NCI-H748 treated with DMSO at 0.1 percent for 48 hours (cell line): ENCODE measurements at regions not wholly inside any gene's neighbourhood (a gene's known extent, or its start where the extent isn't known, plus 50 kb on each side); places are given as distances from the start of the nearest gene placed in this dataset.
"Not testable (repeated sequence)": the region's sequence is repeated elsewhere in the genome, so short reads cannot be mapped to it uniquely, and the experiment has no call there.

Experiments
- DNase-seq: peaks from one replicate; lab custom pipeline; 2025; lab: John Stamatoyannopoulos, UW

DNA sequence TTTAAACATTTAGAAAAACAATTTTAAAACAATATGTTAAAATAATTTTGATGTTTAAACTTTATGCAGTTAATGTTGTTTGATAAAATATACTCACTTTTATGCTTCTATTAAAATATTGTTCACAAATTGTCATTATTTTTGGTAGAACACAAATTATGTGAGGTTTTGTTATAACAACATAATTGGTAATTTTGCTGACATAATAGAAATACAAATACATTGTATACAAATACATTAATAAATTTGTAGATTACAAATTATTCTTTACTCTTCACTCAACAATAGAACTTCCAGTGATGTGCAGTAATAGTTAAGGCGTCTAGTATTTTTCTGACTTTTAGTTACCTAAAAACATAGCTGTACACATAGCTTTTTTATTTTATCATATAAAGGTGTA, 1472.4 kb upstream of the ADGRL3 start:
- DNase-seq = no peak

DNA sequence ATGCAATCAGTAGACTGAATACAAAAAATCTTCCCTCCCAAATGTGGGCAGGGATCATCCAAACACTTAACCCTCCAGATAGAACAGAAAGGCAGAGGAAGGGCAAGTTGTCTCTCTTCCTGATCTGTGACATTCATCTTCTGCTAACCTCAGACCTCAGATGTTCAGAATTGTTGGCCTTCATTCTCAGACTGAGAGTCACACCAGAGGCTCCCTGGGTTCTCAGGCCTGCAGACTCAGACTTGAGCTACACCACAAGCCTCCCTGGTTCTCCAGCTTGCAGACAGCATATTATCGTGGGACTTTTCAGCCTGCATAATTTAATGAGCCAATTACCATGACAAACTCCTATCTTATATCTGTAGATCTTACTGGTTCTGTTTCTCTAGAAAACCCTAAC, 1471.6 kb upstream of the ADGRL3 start:
- no peak for DNase-seq

DNA sequence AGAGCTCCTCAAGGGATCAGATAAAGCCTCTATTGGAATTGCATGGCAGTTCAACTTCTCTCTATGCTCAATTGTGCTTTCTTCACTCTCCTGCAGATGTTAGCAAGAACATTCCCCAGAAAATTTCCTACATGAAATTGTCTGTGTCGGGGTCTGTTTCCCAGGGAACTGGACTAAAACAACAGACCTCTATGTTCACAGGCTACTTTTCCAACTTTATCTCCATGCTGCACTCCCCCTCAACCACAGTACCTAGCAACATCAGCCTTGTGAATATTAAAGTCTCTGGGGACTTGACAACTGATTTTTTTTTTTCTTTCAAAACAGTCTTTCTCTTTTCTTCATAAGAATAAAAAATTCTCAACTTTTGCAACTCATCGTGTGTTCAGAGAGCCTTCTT, 1470.8 kb upstream of the ADGRL3 start:
- DNase-seq = no peak

DNA sequence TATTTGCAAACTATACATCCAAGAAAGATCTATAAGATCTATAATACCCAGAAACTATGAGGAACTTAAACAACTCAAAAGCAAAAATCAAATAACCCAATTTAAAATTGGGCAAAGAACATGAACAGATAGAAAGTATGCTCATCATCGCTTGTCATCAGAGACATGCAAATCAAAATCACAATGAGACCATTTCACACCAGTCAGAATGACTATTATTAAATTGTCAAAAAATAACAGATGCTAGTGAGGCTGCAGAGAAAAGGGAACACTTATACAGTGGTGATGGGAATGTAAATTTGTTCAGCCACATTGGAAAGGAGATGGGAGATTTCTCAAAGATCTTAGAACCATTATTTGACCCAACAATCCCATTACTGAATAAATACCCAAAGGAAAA, 1451.7 kb upstream of the ADGRL3 start:
- DNase-seq = no peak

DNA sequence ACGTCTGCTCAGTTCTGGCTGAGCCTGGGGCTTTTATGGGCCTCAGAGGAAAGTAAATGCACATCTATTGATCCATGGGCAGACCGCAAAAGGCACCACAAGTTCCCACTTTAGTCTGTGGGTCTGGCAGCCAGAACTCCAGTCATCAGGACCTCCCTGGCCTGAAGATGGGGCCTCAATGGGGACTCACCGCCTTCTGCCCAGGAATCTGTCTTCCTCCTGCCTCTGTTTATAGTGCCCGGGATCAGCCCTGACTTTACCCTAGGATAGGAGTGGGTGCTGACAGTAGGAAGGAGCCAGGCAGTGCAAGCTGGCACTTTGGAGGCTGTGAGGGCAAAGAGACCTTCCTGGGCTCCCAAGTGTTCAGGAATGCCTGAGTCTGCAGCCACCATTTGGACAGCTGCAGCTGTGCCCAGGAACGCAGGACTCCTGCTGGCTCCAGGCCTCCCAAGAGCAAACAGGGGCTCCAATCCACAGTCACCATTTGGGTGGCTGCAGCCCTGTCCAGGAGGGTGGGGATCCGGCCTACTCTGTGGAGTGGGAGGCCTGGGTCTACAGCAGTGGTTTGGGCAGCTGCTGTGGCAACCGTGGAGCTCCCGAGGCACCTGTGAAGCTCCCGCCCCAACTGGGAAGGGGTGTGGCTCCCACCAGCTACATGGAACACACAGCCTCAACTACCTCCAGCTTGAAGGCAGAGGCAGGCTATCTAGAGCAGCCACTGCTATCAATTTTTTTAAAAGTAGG, 1440.9 kb upstream of the ADGRL3 start:
- DNase-seq = no peak

DNA sequence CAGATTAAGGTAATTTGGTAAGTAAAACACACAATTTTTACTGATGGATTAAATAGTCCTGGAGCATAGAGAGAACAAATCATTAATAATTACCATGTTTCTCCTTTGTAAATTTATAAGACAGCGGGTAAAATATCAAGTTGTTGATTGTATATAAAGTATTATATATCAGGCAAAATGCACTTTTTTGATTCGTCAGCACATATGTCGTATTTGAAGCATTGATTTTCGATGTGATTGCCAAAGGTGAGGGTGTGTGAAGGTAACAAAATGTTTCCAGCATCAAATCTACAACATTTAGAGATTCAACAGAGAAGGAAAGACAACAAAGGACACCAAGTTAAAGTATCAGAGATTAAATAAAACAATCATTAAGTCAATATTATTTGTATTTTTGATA, 1437.8 kb upstream of the ADGRL3 start:
- no peak for DNase-seq

DNA sequence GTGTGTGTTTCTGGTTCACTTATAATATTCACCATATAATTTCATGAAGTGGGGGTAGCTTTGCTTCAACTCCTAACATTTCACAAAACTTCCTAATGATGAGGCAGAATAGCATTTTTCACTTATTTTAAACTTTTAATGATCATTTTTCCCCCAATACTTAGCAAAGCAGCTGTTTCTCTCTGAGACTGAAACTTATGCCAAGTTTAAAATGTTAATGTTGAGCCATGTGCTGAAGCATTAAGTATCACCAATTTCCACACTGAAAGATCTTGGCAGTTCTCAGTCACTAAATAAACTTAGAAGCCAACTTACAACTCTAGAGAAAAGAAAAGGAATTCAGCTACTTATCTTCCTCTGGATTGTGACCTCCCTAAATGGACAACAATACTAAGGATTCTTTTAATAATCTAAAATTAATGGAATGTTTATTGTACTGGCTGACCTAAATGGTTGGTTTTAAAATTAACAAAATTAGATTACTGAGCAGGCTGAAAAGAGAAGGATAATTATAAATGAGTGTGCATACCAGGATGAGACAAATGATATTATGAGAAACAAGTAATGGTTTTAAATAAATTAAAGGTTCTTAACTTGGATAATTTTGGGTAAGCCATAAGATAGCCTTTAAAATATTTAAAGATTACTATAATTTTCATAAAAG, 1429.4 kb upstream of the ADGRL3 start:
- no peak for DNase-seq

DNA sequence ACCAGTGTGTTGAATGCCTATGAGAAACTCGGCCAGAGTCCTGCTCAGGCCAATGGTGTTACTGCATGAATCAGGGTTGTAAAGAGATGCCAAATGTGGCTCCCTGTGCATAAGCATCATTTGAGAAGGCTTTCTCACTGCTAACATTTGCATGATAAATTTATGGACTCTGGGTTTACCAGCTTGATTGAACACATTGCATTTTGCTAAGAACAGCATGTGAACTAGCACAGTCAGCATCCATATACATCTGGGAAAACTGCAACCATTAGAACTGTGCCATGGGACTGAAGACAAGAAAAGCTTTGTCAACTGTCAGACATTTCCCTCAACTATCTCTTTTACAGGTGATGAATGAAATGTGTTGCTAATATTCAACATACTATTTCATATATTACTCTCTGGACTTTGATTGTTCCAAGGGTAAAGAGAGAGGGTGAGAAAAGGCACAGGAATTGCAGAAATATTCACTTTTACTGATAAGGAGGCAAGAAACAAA, 1427.4 kb upstream of the ADGRL3 start:
- DNase-seq = no peak

DNA sequence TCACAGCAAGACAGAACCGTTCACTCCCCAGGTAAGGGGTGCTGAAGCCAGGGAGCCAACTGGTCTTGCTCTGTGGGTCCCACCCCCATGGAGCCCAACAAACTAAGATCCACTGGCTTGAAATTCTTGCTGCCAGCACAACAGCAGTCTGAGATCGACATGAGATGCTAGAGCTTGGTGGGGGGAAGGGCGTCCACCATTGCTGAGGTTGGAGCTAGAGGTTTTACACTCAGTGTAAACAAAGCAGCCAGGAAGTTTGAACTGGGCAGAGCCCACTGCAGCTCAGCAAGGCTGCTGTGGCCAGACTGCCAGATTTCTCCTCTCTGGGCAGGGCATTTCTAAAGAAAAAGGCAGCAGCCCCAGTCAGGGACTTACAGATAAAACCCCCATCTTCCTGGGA, 1419.9 kb upstream of the ADGRL3 start:
- DNase-seq = not testable (repeated sequence)

DNA sequence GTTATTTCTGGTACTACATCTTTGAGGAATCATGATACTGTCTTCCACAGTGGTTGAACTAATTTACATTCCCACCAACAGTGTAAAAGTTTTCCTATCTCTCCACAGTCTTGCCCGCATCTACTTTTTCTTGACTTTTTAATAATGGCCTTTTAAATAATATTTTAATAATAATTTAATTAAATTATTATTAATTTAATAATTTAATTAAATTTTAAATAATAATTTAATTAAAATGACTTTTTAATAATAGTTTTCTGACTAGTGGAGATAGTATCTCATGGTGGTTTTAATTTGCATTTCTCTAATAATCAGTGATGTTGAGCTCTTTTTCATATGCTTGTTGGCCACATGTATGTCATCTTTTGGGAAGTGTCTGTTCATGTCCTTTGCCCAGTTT, 1395.0 kb upstream of the ADGRL3 start:
- no peak for DNase-seq

DNA sequence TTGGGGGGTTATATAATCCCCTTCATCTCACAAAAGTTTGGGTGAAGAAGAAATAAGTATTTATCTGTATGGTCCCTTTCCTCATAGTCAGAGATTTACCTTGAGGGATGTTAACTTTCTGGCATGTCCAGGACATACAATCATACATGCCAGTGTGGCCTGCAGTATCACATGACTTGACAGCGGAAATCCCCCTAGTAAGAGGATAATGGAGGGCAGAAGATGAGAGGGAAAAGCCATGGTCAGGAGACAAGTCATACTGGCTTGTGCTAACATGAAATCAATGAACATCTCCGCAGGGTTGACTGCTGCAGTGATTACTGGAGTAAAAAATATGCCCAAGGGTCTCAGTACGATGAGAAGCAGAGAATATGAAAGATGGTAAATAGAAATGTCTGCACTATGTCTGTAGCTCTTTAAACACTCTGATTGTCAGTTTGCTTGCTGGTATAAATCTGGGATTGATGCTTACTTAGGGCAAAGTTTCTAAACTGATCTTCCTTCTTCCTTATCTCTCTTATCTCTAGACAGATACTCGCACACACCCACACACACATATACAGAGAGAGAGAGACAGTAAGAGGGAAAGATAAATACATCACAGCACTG, 1385.6 kb upstream of the ADGRL3 start:
- DNase-seq = no peak

DNA sequence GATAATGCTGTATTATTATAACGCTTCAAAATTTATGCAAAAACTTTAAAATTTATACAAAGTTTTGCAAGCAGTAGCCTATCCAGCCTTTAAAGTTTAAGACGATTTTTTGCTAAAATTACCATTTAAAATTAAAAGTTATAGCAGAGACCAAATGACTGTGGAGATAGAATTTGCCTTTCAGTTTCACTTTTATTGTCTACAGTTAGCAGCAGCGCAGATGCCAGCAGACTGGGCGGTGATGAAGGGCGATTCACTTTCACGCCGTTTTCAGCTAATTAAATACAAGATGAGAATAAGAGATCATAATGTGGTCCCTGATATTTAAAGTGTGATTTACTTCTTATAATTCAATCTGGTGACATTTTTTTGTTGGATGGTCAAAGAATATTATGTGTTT, 1381.5 kb upstream of the ADGRL3 start:
- DNase-seq = no peak

DNA sequence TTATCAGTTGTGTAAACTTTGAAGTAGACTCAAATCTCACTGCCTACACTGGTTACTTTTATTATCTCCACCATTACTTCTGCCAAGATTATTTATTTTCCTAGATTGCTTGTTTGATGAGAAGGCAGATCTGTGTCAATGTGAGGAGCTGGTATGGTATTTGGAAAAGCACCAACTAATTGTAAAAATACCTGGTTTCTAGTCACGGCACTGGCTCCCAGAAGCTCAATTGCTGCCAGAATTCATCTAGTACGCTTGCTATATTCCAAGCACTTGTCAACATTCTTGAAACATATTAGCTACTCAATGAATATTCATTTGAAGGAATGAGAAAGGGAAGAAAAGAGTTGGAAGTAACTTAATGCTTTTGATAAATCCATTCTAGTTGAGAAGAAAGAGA, 1376.8 kb upstream of the ADGRL3 start:
- DNase-seq = no peak

DNA sequence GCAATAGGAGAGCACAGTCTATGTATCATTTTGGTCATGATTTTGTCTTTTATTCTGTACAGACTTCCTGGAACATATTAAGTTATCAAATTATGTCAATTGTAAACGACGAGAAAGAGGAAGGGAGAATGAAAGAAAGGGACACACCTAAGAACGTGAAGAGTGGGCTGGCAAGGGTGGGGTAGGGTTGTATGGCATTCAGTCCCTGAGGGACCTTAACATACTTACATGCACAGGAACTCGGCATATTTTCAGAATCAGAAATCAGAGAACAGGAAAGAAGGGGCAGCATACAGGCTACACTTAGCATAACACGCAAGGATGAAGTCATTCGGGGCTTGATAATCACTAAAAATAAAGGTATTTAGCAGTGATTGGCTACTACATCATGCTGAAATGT, 1375.0 kb upstream of the ADGRL3 start:
- no peak for DNase-seq

DNA sequence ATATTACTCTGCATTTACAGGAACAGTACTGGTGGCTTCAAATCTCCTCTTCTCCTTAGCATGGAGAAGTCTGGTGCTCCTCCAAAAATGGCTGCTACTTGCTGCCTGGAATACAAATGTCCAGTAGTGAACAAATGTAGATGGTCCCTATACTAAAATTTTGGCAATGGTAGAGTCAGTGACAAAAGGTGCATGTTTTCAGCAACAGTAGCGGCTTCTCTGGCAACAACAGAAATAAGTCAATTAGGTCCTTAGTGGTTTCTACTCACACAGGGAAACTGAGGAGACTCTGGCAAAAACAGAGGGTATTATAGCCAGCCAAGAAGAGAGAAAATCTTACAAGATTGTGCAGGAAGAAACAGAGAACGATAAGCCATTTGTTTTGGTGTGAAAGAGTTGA, 1368.4 kb upstream of the ADGRL3 start:
- DNase-seq = no peak

DNA sequence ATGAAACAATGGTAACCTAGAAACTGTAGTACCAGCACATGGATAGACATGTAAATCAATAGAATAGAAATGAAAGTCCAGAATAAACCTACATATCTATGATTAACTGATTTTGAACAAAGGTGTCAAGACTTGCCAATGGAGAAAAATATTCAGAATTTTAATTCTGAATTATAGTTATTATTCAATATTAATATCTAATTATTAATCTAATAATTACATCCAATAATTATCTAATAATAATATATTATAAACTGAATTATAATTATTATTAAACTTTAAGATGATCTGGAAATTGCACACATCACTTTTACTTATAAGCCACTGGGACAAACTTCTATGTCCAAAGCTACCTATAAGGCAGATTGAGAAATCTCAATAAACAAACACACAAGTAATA, 1365.2 kb upstream of the ADGRL3 start:
- DNase-seq = no peak

DNA sequence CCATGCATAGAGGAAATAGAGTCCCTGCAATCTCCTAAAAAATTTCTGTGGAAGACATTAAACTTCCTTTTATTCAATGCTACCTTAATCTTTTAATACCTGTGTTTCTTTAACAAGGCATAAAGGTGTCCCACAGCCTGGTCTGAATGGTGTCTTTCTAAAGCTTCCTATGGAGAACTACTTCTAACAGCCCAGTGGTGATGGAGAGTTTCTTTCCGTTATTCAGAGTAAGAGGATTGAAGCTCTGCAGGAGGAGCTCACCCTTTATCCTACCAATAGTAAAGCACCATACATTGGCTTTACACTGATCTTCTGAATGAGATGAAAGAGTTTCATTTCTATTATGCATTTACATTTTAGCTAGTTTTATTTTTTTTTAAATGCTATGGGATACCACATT, 1362.4 kb upstream of the ADGRL3 start:
- DNase-seq = no peak

DNA sequence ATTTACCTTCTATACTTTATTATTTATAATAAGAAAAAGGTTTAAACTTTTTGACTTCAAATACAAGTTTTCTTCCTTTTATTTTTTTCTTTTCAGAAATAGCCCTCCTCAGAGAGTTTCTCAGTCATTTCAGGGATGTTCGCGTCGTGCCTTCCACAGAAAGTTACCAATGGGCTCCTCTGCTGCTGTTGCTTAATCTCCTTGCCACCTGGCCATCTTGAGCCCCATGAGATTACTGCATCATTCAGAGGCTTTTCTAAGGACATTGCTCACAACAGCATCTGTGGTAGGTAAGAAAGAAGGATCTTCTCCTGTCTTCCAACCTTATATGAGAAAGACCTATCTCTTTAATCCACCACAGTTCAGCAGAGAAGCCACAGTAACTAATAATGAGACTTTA, 1361.9 kb upstream of the ADGRL3 start:
- no peak for DNase-seq

DNA sequence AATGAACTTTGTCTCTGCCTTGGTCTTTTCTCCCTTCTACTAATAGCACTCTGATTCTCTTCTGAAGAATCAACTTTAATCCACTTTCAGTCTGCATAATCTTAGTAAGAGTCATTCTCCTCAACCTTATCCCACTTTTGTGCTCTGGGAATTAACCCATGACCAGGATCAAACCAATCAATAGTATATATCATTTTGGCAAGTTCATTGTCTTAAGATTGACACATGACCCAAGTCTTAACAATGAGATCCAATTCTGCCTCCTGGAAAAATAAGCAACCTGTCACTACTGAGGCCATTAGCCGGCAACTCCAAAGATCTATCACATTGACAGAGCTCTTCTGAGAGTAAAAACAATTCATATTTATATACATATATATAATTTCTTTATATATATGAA, 1358.4 kb upstream of the ADGRL3 start:
- no peak for DNase-seq

DNA sequence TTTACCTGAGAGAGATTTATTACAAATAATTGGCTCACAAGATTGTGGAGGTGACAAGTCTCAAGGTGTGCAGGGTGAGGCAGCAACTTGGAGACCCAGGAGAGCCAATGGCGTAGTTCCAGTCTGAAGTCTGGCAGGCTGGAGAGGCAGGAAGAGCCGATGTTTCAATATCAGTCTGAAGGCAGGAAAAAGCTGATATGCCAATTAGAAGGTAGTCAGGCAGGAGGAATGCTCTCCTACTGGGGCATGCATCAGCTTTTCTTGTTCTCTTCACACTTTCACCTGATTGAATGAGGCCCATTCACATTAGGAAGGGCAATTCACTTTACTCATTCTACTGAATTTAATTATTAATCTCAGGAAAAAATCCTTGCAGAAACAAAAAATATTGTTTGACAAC, 1351.7 kb upstream of the ADGRL3 start:
- no peak for DNase-seq

DNA sequence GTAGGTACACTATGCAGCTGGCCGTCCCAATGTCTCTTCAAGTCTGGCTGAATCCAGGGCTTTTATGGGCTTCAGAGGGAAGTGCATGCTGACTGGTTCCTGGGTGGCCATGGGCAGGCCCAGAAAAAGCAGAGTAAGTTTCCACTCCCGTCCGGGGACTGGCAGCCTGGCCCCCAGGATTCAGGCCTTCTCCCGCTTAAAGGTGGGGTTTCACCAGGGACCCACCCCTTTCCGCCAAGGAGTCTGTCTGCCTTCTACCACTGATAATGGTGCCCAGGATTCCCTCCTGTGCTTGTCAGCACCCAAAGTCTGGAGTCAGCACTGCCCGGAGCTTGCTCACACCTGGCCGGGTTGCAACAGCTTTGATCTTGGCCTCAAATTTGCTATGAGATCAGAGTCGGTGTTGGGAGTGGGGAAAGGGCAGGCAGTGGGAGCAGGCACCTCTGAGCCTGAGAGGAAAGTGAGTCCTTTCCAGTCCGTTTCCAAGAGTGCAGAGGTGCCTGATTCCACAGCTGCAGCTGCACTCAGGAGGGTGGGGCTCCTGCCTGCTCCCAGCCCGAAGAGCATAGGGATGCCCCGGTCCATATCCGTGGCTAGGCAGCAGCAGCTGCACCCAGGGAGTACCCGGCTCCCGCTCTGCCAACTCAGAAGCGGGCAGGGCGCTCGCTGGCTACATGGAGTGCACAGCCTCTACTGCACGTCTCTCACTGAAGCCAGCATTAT, 1344.3 kb upstream of the ADGRL3 start:
- DNase-seq = no peak

DNA sequence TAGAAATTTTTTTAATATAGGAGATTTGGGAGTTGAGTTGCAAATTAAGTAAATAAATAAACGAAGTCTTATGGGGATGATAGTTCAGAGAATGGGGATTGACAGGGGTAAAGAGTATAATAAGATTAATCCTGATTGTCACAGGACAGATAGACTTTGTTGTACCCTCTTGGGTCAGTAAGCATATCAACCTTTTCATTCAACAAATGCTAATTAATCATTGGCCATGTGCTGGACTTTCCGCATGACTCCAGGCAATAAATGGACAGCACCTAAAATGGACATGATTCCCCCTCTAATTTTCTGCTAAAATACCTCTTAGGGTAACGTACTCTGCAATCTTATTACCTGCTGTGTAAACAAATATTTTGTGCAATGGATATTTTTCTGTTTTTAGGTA, 1331.1 kb upstream of the ADGRL3 start:
- no peak for DNase-seq

DNA sequence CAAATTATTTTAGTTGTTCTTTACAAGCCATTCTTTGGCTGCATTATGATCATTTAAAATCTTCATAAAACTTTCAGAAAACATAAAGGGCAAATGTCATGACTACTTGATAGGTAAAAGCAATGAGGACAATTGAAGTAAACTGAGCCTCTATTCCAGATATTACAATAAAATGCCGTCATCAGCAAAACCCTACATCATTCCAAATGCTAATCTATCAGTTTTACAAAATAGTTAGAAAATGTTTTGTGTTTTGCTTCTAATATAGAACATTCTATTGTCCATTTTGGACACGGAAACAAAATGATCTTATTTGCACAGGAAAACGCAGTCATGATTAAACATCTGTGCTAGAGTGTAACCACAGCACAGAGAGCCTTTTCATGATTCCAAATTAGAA, 1330.6 kb upstream of the ADGRL3 start:
- DNase-seq = no peak
